Mammary epithelial cell (primary cell): ENCODE measurements at regions not wholly inside any gene's neighbourhood (a gene's known extent, or its start where the extent isn't known, plus 50 kb on each side); places are given as distances from the start of the nearest gene placed in this dataset.

Experiments
- CTCF ChIP-seq, 2 donors: IDR thresholded peaks in 1 of 2; conservative IDR thresholded peaks in 1 of 2; 2 replicates each; pipeline ENCODE4 v1.5.1; 2011 to 2012; ENCODE audit warnings: inconsistent platforms in 2 of 2, low read length in 2 of 2, mild to moderate bottlenecking in 2 of 2, control low read depth in 1 of 2, low read depth in 1 of 2; ENCODE audit not compliant: insufficient read depth in 1 of 2; ENCODE audit errors: extremely low read depth in 1 of 2
- EZH2 ChIP-seq: IDR thresholded peaks from 2 replicates; pipeline ENCODE4 v1.6.1; 2012; ENCODE audit warnings: low read length, inconsistent platforms, borderline replicate concordance

GRCh38 chr14:66036547-66036946, 449.6 kb upstream of the CCDC196 start:
- TF ChIP-seq CTCF (conservative IDR thresholded peaks at IDR 0.05 in 1 of 2, IDR thresholded peaks at IDR 0.05 in 1 of 2; ENCODE audit: extremely low read depth in 1 of 2, insufficient read depth in 1 of 2, low read depth in 1 of 2, low read length in 2 of 2) (no peak), EZH2 (no peak)
